ENCODE measurements at regions not wholly inside any gene's neighbourhood (a gene's known extent, or its start where the extent isn't known, plus 50 kb on each side); places are given as distances from the start of the nearest gene placed in this dataset.

DNA sequence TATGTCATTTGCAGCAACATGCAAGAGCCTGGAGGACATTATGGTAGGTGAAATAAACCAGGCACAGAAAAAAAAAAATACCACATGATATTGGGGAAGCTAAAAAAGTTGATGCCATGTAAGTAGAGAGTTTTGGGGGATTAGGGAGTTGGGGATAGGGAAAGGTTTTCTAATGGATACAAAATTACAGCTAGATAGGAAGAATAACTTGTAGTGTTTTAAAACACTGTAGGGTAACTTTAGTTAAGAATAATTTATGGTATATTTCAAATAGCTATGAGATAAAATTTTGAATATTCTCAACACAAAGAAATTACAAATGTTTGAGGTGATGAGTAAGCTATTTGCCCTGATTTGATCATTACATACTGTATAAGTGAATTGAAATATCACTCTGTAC is 1456.7 kb upstream of the MIR17HG start:
- TF ChIP-seq POLR2AphosphoS5 (IDR thresholded peaks at IDR 0.05; ENCODE audit: borderline replicate concordance, low read depth, low read length) (no peak), EZH2 (IDR thresholded peaks at IDR 0.05) (no peak)
